HepG2 (cell line): ENCODE measurements at regions not wholly inside any gene's neighbourhood (a gene's known extent, or its start where the extent isn't known, plus 50 kb on each side); places are given as distances from the start of the nearest gene placed in this dataset.

Experiments used
- CTCF ChIP-seq: sonication (generic); formaldehyde crosslinking; IDR thresholded peaks from 2 replicates; pipeline ENCODE4 v1.5.0; 2020; ENCODE audit warnings: mild to moderate bottlenecking, missing genetic modification reagents, moderate library complexity
- HMGXB3 ChIP-seq: sonication (generic); formaldehyde crosslinking; IDR thresholded peaks from 2 replicates; pipeline ENCODE4 v1.4.0; 2020; ENCODE audit warnings: missing genetic modification reagents, borderline replicate concordance
- NBN ChIP-seq: fragments of 450-650 bp; conservative IDR thresholded peaks from 2 replicates; pipeline ENCODE4 v1.6.1; 2017
- THAP9 ChIP-seq: sonication (generic); formaldehyde crosslinking; IDR thresholded peaks from 2 replicates; pipeline ENCODE4; 2020; ENCODE audit warnings: missing genetic modification reagents, mild to moderate bottlenecking, borderline replicate concordance
- ZNF280D ChIP-seq: sonication (generic); formaldehyde crosslinking; IDR thresholded peaks from 2 replicates; pipeline ENCODE4 v1.5.1; 2020; ENCODE audit warnings: mild to moderate bottlenecking, missing genetic modification reagents
- ZNF3 ChIP-seq: IDR thresholded peaks from 2 replicates; pipeline ENCODE4 v1.7.0; 2017; ENCODE audit warnings: inconsistent platforms
- ZNF761 ChIP-seq: sonication (generic); formaldehyde crosslinking; conservative IDR thresholded peaks from 2 replicates; pipeline ENCODE4 v1.4.0; 2020; ENCODE audit warnings: mild to moderate bottlenecking, missing genetic modification reagents
- TF ChIP-seq, protein P1 (sequence below): sonication (generic); formaldehyde crosslinking; IDR thresholded peaks from 2 replicates; pipeline ENCODE4 v1.4.0; 2020; ENCODE audit warnings: missing genetic modification reagents, borderline replicate concordance
- TF ChIP-seq, protein P2 (sequence below): sonication (generic); formaldehyde crosslinking; conservative IDR thresholded peaks from 2 replicates; pipeline ENCODE4 v1.4.0; 2020; ENCODE audit warnings: missing genetic modification reagents

DNA sequence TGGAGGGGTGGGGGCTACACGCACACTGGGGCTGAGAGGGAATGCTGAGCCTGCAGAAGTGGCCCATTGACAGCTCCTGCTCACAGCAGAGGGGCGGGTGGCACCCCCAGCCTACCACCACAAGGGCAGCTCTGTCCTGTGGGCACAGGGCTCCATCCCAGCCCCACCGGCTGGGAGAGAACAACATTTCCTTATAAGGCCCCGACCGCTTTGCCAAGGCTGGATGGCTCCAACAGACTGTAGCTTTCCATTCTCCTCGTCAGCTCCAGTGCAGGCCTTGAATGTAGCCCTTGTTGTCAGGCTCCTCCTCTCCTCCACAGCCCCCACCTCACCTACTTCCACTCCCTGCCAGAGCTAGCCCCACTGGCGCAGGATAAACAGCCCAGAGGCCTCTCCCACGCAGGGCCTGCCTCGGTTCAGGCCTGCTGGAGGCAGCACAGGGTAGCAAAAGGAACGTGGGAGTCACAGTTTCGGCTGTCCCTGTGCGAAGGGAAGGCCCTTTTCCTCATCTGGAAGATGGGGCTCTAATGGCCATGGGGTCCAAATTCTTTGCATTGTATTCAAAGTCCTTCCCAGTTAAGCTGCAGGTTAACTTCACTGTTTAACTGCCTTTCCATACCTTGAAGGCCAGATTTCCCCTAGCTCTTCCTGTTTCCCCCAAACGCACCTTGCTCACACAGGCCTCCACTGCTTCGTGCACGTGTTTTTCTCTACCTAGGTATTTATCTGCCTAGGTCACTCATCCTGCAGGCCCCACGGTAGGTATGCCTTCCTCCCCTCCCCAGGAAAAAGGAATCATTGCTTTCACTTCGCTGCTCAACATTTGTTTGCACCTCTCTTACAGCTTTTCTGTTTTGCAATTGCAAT, 101.6 kb upstream of the LPP start (continued):
- TF ChIP-seq ZNF280D (CRISPR knock-in tag) (no peak), CTCF (peak; percentile 86), HMGXB3 (CRISPR knock-in tag) (no peak), ZNF3 (no peak), THAP9 (peak; percentile 79; the same call in 1 of the 2 replicates), ZNF761 (CRISPR knock-in tag) (peak; percentile 85), NBN (no peak)
- TF ChIP-seq, protein P1, sequence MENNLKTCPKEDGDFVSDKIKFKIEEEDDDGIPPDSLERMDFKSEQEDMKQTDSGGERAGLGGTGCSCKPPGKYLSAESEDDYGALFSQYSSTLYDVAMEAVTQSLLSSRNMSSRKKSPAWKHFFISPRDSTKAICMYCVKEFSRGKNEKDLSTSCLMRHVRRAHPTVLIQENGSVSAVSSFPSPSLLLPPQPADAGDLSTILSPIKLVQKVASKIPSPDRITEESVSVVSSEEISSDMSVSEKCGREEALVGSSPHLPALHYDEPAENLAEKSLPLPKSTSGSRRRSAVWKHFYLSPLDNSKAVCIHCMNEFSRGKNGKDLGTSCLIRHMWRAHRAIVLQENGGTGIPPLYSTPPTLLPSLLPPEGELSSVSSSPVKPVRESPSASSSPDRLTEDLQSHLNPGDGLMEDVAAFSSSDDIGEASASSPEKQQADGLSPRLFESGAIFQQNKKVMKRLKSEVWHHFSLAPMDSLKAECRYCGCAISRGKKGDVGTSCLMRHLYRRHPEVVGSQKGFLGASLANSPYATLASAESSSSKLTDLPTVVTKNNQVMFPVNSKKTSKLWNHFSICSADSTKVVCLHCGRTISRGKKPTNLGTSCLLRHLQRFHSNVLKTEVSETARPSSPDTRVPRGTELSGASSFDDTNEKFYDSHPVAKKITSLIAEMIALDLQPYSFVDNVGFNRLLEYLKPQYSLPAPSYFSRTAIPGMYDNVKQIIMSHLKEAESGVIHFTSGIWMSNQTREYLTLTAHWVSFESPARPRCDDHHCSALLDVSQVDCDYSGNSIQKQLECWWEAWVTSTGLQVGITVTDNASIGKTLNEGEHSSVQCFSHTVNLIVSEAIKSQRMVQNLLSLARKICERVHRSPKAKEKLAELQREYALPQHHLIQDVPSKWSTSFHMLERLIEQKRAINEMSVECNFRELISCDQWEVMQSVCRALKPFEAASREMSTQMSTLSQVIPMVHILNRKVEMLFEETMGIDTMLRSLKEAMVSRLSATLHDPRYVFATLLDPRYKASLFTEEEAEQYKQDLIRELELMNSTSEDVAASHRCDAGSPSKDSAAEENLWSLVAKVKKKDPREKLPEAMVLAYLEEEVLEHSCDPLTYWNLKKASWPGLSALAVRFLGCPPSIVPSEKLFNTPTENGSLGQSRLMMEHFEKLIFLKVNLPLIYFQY: 0 out of 2 replicates have a peak, but pooled peaks have one; percentile 10
- TF ChIP-seq, protein P2, sequence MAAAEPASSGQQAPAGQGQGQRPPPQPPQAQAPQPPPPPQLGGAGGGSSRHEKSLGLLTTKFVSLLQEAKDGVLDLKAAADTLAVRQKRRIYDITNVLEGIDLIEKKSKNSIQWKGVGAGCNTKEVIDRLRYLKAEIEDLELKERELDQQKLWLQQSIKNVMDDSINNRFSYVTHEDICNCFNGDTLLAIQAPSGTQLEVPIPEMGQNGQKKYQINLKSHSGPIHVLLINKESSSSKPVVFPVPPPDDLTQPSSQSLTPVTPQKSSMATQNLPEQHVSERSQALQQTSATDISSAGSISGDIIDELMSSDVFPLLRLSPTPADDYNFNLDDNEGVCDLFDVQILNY (CRISPR knock-in tag): no peak
